ENCODE measurements at regions not wholly inside any gene's neighbourhood (a gene's known extent, or its start where the extent isn't known, plus 50 kb on each side); places are given as distances from the start of the nearest gene placed in this dataset.
A peak's percentile ranks its signal among the peaks of the same experiment; 100 is the strongest.

- Histone ChIP-seq H3K4me1 (replicated peaks in 1 of 4; ENCODE audit: control insufficient read depth in 3 of 4, insufficient read depth in 4 of 4, low read length in 3 of 4) (peaks cover 0 to 6% (median 4%) of the 10 kb centered on the region in 4 experiments; a peak in 3 of 7 replicates), H2BK5ac (ENCODE audit: low read depth, low read length) (no peak overlapping the region), H4K20me1 (replicated peaks in 1 of 2; ENCODE audit: control insufficient read depth in 1 of 2, insufficient read depth in 2 of 2, low read length in 2 of 2) (no peaks in the 10 kb centered on the region), H4K91ac (replicated peaks; ENCODE audit: insufficient read length, low read length) (no peak overlapping the region), H4K5ac (ENCODE audit: insufficient read length, low read depth, low read length) (no peak overlapping the region), H2BK20ac (ENCODE audit: low read length) (no peak overlapping the region), H3K79me2 (ENCODE audit: control insufficient read depth in 1 of 2, insufficient read depth in 2 of 2, low read length in 2 of 2) (no peaks in the 10 kb centered on the region), H2AK5ac (ENCODE audit: low read depth, low read length) (no peak overlapping the region), H2BK120ac (replicated peaks; ENCODE audit: low read depth, low read length) (no peak overlapping the region), H3K27me3 (replicated peaks in 1 of 4; ENCODE audit: control insufficient read depth in 3 of 4, extremely low read depth in 1 of 4, insufficient read depth in 3 of 4, low read length in 3 of 4) (no peaks in the 10 kb centered on the region), H3K56ac (replicated peaks; ENCODE audit: insufficient read length, low read depth, low read length) (no peak overlapping the region), H3K27ac (ENCODE audit: low read depth, low read length) (no peak overlapping the region), H2AFZ (ENCODE audit: low read length) (no peak overlapping the region), H3K23ac (ENCODE audit: insufficient read length) (no peak overlapping the region), H3K4me2 (ENCODE audit: insufficient read depth in 1 of 2, low read depth in 2 of 2, low read length in 2 of 2) (no peak overlapping the region), H2BK15ac (ENCODE audit: low read length) (no peak overlapping the region), H3K14ac (ENCODE audit: insufficient read length) (no peak overlapping the region), H3K4me3 (ENCODE audit: extremely low read depth in 1 of 4, insufficient read depth in 2 of 4, low read depth in 3 of 4, low read length in 4 of 4) (peak overlapping the region in 1 of 4 experiments; percentile 3; a peak in 1 of 8 replicates), H3K36me3 (ENCODE audit: control insufficient read depth in 2 of 4, insufficient read depth in 4 of 4, low read length in 3 of 4) (no peaks in the 10 kb centered on the region), H3K79me1 (ENCODE audit: low read depth, low read length) (no peaks in the 10 kb centered on the region), H3K18ac (ENCODE audit: extremely low read depth, low read length) (no peak overlapping the region), H2BK12ac (ENCODE audit: low read depth, low read length) (no peak overlapping the region), H3K9ac (replicated peaks in 1 of 4; ENCODE audit: extremely low read depth in 1 of 4, low read depth in 3 of 4, low read length in 3 of 4) (no peak overlapping the region), H3K4ac (replicated peaks; ENCODE audit: insufficient read length, low read depth, low read length) (no peak overlapping the region), H4K8ac (ENCODE audit: extremely low read depth, insufficient read depth, low read length) (no peak overlapping the region), H3K9me3 (ENCODE audit: insufficient read depth in 2 of 2, low read depth in 1 of 2, low read length in 1 of 2) (no peaks in the 10 kb centered on the region), H3K23me2 (ENCODE audit: low read depth, low read length) (no peaks in the 10 kb centered on the region)
- CTCF ChIA-PET (ENCODE audit: partially characterized antibody) = interaction anchor here (0.9 kb wide), 1 partner anchor 12 kb away, joined by 4 read pairs; no protein-coding TSS in a partner anchor
- no peak for DNase-seq (ENCODE audit: low read depth in 1 of 2, low spot score in 2 of 2)
- peak; percentile 78 for FAIRE-seq
- POLR2A ChIA-PET (ENCODE audit: partially characterized antibody) = no interaction called here
- WGBS, 2 experiments (ENCODE audit: extremely low coverage in 1 of 2, insufficient coverage in 1 of 2, insufficient read length in 1 of 2, insufficient replicate concordance in 2 of 2, low coverage in 1 of 2, low lambda C conversion rate in 2 of 2, missing lambda C conversion rate in 1 of 2) = 65% methylated on average over 1 of the region's 1 CpG; no CpG with 5 or more reads in 1 of the 2 experiments
- TF ChIP-seq MAFK (IDR thresholded peaks at IDR 0.05; ENCODE audit: low read depth, low read length) = peak; percentile 55; the same call in 1 of the 2 replicates
These were observed 490.8 kb upstream of the PIK3C3 start for GRCh38 chr18:41464278-41464677.

Data from H1 (cell line).